CD4-positive, alpha-beta T cell (primary cell): ENCODE measurements at regions not wholly inside any gene's neighbourhood (a gene's known extent, or its start where the extent isn't known, plus 50 kb on each side); places are given as distances from the start of the nearest gene placed in this dataset.

ENCODE experiments used
- ATAC-seq: fragments of 200-7000 bp; cut with Tn5 transposase; one replicate; pipeline ENCODE4 v1.10.0; 2022; ENCODE audit warnings: mild to moderate bottlenecking; ENCODE audit not compliant: poor library complexity
- CTCF ChIA-PET: fragments of 350-600 bp; sonication (Branson Sonifier 250); formaldehyde crosslinking; loops from one replicate; lab custom pipeline; 2021; ENCODE audit warnings: antibody characterized with exemption, inconsistent platforms; lab: Charles Lee
- POLR2A ChIA-PET: fragments of 350-600 bp; sonication (Branson Sonifier 250); formaldehyde crosslinking; loops from one replicate; lab custom pipeline; 2021; ENCODE audit warnings: antibody characterized with exemption, inconsistent platforms; lab: Charles Lee
- DNase-seq, 14 experiments: peaks; one replicate each; pipeline ENCODE4 v3.0.0-alpha.2; 2013 to 2020; ENCODE audit warnings: mixed read lengths in 2 of 14
- H3K27ac ChIP-seq, 2 donors: one replicate each; pipeline versions ENCODE4 v1.5.1 to v1.7.0; 2013; ENCODE audit warnings: low read length in 2 of 2, low read depth in 1 of 2, mild to moderate bottlenecking in 1 of 2
- H3K27me3 ChIP-seq, 2 experiments: 1 replicate in 1 of 2; 2 replicates in 1 of 2; pipeline versions ENCODE4 v1.6.1 to v1.7.0; 2013; ENCODE audit warnings: low read length in 2 of 2, control low read depth in 1 of 2, mild to moderate bottlenecking in 1 of 2, moderate library complexity in 1 of 2; ENCODE audit not compliant: insufficient read depth in 2 of 2, control insufficient read depth in 1 of 2
- H3K36me3 ChIP-seq: one replicate; pipeline ENCODE4 v1.6.1; 2013; ENCODE audit warnings: low read length, control low read depth; ENCODE audit not compliant: insufficient read depth
- H3K4me1 ChIP-seq: one replicate; pipeline ENCODE4 v1.6.1; 2013; ENCODE audit warnings: low read length, control low read depth; ENCODE audit not compliant: insufficient read depth
- H3K4me3 ChIP-seq: one replicate; pipeline ENCODE4 v1.5.1; 2013; ENCODE audit warnings: mild to moderate bottlenecking, low read length, moderate library complexity
- H3K9me3 ChIP-seq, 2 experiments: 1 replicate in 1 of 2; 2 replicates in 1 of 2; pipeline versions ENCODE4 v1.6.1 to v1.7.0; 2013; ENCODE audit warnings: low read length in 2 of 2, mild to moderate bottlenecking in 2 of 2, control low read depth in 1 of 2, moderate library complexity in 1 of 2; ENCODE audit not compliant: control insufficient read depth in 1 of 2, insufficient read depth in 1 of 2
- H3K27ac Mint-ChIP-seq: one replicate; pipeline ENCODE4 v1.8.0; 2020; ENCODE audit warnings: mixed read lengths
- H3K27me3 Mint-ChIP-seq: one replicate; pipeline ENCODE4 v1.8.0; 2021; ENCODE audit warnings: mixed read lengths
- H3K36me3 Mint-ChIP-seq: one replicate; pipeline ENCODE4 v1.8.0; 2021; ENCODE audit warnings: low read depth, mixed read lengths
- H3K4me1 Mint-ChIP-seq: one replicate; pipeline ENCODE4 v1.8.0; 2021; ENCODE audit warnings: low read depth, mixed read lengths
- H3K4me3 Mint-ChIP-seq: one replicate; pipeline ENCODE4 v1.8.0; 2020; ENCODE audit warnings: mild to moderate bottlenecking, mixed read lengths
- H3K9me3 Mint-ChIP-seq: one replicate; pipeline ENCODE4 v1.8.0; 2020; ENCODE audit warnings: mixed read lengths
- CTCF ChIP-seq: fragments of 200-600 bp; IDR thresholded peaks from one replicate; pipeline ENCODE4 v1.8.0; 2022; ENCODE audit warnings: antibody characterized with exemption, mild to moderate bottlenecking
- intact Hi-C, 2 experiments: fragments of 100-400 bp; cut with DNase I in 1 of 2; cut with micrococcal nuclease in 1 of 2; formaldehyde crosslinking; loops; one replicate each; pipeline versions ENCODE4 v1.15.1 to v1.9.0; 2023 to 2025; cut with DNase I, micrococcal nuclease

- Histone ChIP-seq H3K4me1 (no peaks in the 10 kb centered on the region), H3K9me3 (no peaks in the 10 kb centered on the region), H3K4me3 (no peak overlapping the region), H3K27me3 (no peaks in the 10 kb centered on the region), H3K27ac (no peak overlapping the region), H3K36me3 (no peaks in the 10 kb centered on the region)
- CTCF ChIA-PET: no interaction called here
- Mint-ChIP-seq H3K9me3 (no peaks in the 10 kb centered on the region), H3K36me3 (no peaks in the 10 kb centered on the region), H3K4me1 (no peaks in the 10 kb centered on the region), H3K4me3 (no peak overlapping the region), H3K27ac (no peak overlapping the region), H3K27me3 (no peaks in the 10 kb centered on the region)
- TF ChIP-seq CTCF: no peak
- ATAC-seq (no peak), DNase-seq (no peak)
- intact Hi-C loops: no loop called here
- POLR2A ChIA-PET: no interaction called here
Measured at GRCh38 chr4:111802191-111802590, 343.1 kb upstream of the FAM241A start.

DNA sequence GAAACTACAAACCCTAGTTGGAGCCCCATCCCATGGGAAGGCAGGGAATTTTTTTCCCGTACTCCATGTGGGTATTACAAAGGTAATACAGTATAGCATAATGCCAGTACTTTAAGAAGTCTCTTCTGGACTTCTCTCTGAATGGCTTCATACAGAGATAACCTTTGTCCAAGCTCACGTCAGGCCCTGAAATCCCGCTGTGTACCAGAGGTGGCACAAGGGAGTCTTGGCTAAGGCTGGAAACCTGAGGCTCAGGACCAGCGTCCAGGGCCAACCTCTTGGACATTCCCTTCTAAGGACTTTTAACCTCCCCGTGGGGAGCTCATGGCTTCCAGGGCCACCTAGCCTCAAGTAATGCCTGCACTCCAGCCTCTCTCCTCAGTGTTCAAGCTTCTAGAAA lies 338.9 kb upstream of the FAM241A start:
- Mint-ChIP-seq H3K4me1 (no peaks in the 10 kb centered on the region), H3K27me3 (no peaks in the 10 kb centered on the region), H3K9me3 (no peaks in the 10 kb centered on the region), H3K4me3 (no peak overlapping the region), H3K27ac (no peak overlapping the region), H3K36me3 (no peaks in the 10 kb centered on the region)
- H3K36me3 ChIP-seq: no peaks in the 10 kb centered on the region
- TF ChIP-seq CTCF: no peak
- ATAC-seq (no peak), DNase-seq (no peak)
- CTCF ChIA-PET: no interaction called here
- intact Hi-C loops: no loop called here
- H3K27ac ChIP-seq: no peak overlapping the region
- no peaks in the 10 kb centered on the region for H3K9me3 ChIP-seq
- H3K27me3 ChIP-seq: no peaks in the 10 kb centered on the region
- H3K4me1 ChIP-seq: no peaks in the 10 kb centered on the region
- POLR2A ChIA-PET: no interaction called here
- H3K4me3 ChIP-seq: no peak overlapping the region

GRCh38 chr4:111807576-111807975 lies 337.7 kb upstream of the FAM241A start:
- H3K9me3 ChIP-seq: no peaks in the 10 kb centered on the region
- H3K36me3 ChIP-seq: no peaks in the 10 kb centered on the region
- no peaks in the 10 kb centered on the region for H3K9me3 Mint-ChIP-seq
- DNase-seq: no peak
- H3K27me3 ChIP-seq: no peaks in the 10 kb centered on the region
- H3K4me3 ChIP-seq: no peak overlapping the region
- intact Hi-C loops: no loop called here
- CTCF ChIA-PET: no interaction called here
- H3K27ac Mint-ChIP-seq: no peak overlapping the region
- no peaks in the 10 kb centered on the region for H3K27me3 Mint-ChIP-seq
- no peaks in the 10 kb centered on the region for H3K4me1 ChIP-seq
- H3K4me3 Mint-ChIP-seq: no peak overlapping the region
- POLR2A ChIA-PET: no interaction called here
- no peak overlapping the region for H3K27ac ChIP-seq
- no peak for ATAC-seq
- no peaks in the 10 kb centered on the region for H3K36me3 Mint-ChIP-seq
- H3K4me1 Mint-ChIP-seq: no peaks in the 10 kb centered on the region
- TF ChIP-seq CTCF: no peak
